PFSK-1 (cell line): ENCODE measurements at regions not wholly inside any gene's neighbourhood (a gene's known extent, or its start where the extent isn't known, plus 50 kb on each side); places are given as distances from the start of the nearest gene placed in this dataset.

ENCODE experiments used
- FOXP2 ChIP-seq: optimal IDR thresholded peaks from 2 replicates; pipeline ENCODE3; 2011; ENCODE audit warnings: borderline replicate concordance, control low read depth, inconsistent platforms; ENCODE audit not compliant: insufficient read depth; ENCODE audit errors: extremely low read length, extremely low read depth
- POLR2AphosphoS5 ChIP-seq: IDR thresholded peaks from 2 replicates; pipeline ENCODE4 v1.6.1; 2012; ENCODE audit warnings: low read depth, mild to moderate bottlenecking, control low read depth, low read length, moderate library complexity
- SIN3A ChIP-seq: IDR thresholded peaks from 2 replicates; pipeline ENCODE4 v1.6.1; 2012; ENCODE audit warnings: mild to moderate bottlenecking, low read length, moderate library complexity, borderline replicate concordance; ENCODE audit not compliant: insufficient read depth
- TAF1 ChIP-seq: IDR thresholded peaks from 2 replicates; pipeline ENCODE4 v1.6.1; 2012; ENCODE audit warnings: low read length, control low read depth, borderline replicate concordance; ENCODE audit not compliant: insufficient read depth
- TF ChIP-seq, protein P1 (sequence below), 2 experiments: IDR thresholded peaks; 2 replicates each; pipeline versions ENCODE4 v1.6.1 to v1.8.0; 2011 to 2012; ENCODE audit warnings: low read depth in 2 of 2, low read length in 2 of 2, control low read depth in 1 of 2, inconsistent platforms in 1 of 2, mild to moderate bottlenecking in 1 of 2, moderate library complexity in 1 of 2; ENCODE audit not compliant: insufficient read depth in 1 of 2

DNA sequence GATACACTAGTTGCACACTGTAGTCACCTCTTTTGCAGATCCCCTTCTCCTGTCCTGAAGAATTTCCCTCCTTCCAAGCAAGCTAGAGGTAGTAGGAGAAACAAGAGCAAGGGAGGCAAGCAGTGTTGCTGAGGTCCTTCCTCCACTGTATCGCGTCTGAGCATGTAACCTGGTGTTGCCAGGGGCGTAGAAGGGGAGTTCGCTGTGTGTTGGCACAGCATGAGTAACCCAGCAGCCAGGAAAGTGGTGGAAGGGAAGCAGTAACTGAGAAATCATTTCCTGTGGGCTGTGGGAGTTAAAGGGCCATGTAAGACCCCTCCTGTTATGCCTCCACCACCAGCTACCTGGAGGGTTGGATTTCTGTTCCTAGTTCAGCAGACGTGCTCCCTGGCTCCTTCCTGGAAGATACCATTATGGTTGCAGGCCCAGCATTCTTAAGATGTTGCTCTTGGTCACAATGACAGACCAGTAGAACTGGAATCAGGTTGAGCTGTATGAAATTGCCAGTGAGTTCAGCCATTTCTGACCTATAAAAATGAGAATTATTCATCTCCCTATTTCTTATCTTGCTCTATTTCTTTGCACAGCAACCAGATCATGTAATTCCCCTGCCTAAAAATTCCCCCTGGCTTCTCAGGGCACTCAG, 215.3 kb upstream of the TOPAZ1 start:
- TF ChIP-seq, protein P1, sequence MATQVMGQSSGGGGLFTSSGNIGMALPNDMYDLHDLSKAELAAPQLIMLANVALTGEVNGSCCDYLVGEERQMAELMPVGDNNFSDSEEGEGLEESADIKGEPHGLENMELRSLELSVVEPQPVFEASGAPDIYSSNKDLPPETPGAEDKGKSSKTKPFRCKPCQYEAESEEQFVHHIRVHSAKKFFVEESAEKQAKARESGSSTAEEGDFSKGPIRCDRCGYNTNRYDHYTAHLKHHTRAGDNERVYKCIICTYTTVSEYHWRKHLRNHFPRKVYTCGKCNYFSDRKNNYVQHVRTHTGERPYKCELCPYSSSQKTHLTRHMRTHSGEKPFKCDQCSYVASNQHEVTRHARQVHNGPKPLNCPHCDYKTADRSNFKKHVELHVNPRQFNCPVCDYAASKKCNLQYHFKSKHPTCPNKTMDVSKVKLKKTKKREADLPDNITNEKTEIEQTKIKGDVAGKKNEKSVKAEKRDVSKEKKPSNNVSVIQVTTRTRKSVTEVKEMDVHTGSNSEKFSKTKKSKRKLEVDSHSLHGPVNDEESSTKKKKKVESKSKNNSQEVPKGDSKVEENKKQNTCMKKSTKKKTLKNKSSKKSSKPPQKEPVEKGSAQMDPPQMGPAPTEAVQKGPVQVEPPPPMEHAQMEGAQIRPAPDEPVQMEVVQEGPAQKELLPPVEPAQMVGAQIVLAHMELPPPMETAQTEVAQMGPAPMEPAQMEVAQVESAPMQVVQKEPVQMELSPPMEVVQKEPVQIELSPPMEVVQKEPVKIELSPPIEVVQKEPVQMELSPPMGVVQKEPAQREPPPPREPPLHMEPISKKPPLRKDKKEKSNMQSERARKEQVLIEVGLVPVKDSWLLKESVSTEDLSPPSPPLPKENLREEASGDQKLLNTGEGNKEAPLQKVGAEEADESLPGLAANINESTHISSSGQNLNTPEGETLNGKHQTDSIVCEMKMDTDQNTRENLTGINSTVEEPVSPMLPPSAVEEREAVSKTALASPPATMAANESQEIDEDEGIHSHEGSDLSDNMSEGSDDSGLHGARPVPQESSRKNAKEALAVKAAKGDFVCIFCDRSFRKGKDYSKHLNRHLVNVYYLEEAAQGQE (IDR thresholded peaks at IDR 0.05; ENCODE audit: insufficient read depth in 1 of 2, low read depth in 2 of 2, low read length in 2 of 2), result no peak
- TF ChIP-seq FOXP2 (no peak), POLR2AphosphoS5 (no peak), SIN3A (no peak), TAF1 (no peak)

DNA sequence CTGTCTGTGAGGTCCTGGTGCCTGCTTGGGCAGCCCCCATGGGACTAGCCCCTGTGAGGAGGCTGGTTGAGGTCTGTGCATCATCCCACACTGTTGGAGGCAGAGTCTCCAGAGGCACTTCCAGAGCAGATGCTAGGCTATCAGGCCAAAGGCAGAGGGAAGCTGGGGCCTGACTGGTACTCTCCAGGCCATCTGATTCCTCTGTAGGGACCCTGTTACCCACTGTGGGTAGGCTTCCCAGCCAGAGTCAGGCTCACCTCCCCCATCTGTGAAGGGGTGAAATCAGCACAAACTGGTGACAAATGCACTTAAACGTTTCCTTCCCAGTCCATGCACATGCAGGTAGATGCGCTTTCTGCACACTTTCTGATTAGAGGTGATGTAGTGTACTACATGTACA, 212.6 kb upstream of the TOPAZ1 start:
- TF ChIP-seq FOXP2, result no peak
- TF ChIP-seq SIN3A, result no peak
- TF ChIP-seq TAF1, result no peak
- TF ChIP-seq, protein P1 (IDR thresholded peaks at IDR 0.05; ENCODE audit: insufficient read depth in 1 of 2, low read depth in 2 of 2, low read length in 2 of 2), result no peak
- no peak for TF ChIP-seq POLR2AphosphoS5

- TF ChIP-seq, protein P1 (IDR thresholded peaks at IDR 0.05; ENCODE audit: insufficient read depth in 1 of 2, low read depth in 2 of 2, low read length in 2 of 2), result no peak
- TF ChIP-seq FOXP2 (no peak), SIN3A (no peak), TAF1 (no peak), POLR2AphosphoS5 (no peak)
Observed at GRCh38 chr3:44030285-44030684, 211.4 kb upstream of the TOPAZ1 start.

DNA sequence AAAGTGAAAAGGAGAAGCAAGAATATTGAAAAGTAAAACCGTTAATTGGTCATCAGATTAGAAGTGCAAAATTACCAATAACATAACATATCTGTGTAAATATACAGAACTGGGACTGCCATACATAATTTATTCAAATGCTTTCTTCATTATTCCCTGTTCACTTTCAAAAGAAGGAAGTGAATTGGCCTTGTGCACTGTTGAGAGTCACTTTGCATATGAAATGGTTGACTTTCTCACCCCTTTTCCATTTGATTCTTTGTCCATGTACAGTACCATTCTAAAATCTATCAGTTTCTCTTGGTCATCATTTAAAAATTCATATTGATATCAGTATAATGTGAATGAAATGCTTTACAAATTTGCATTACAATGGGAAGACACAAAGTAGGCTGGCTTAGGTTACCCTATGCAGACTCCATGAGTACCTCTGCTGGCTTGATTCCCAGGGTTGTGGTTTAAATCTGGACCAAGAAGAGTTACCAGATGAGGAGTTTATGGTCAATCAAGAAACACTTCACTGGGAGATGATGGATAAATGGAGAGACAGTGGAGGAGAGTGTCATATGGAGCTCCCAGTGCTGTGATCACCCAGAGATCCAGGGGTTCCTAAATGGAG, 210.9 kb upstream of the TOPAZ1 start:
- no peak for TF ChIP-seq FOXP2

DNA sequence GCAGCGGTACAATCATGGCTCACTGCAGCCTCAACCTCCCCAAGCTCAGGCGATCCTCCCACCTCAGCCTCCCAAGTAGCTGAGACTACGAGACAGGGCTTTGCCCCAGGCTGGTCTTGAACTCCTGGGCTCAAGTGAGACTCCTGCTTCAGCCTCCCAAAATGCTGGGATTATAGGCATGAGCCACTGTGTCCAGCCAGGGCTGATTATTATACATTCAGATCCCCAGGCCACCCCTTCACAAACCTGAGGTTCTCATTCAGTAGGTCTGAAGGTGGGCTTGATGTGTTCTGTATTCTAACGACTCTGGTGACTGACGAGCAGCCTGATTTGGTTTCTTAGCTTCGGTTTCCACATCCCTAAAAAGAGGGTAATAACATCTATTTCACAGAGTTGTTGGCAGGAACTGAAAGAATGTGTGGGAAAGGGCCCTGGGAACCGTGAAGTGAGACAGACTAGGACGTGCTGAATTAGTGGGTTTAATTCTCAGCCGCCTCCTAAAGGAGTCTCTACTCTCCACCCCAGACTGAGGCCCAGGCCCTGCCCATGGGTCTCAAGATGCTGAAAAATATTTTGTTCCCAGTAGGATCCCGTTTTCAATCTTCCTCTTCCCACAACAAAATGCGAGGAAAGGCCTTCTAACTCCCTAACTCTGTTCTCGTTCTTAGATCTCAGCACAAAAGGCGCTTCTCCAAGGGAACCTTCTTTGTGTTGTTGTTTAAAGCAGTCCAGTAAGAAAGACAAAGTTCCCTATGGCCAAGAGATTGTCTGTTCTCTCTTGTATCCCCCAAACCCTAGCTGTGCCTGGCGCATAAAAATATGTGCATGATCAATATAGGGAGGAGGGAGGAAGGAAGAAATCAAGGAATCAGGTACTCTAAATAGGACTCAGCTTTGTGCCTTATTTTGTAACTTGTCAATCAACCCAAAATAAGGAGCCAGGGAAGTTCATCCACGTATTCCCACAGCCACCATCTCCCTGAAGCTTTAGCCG, 210.0 kb upstream of the TOPAZ1 start:
- TF ChIP-seq SIN3A, result no peak
- no peak for TF ChIP-seq POLR2AphosphoS5

DNA sequence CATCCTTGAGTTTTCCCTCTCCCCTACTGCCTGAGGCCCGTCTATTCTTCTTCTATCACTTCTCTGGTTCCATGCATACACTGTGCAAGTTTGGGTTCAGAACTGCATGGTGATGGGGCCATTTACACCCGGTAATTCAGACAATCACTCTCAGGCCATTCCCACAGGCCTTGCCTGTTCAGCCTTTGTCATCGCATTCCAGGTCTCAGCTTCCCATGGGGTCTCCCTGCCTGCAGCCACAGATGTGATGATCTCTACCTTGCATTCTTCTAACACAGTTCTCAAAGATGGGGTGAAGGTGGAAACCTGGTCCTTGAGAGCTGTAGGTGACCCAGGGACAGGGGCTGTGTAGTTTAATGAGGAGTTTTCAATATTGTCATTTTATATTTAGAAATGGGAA, 209.2 kb upstream of the TOPAZ1 start:
- TF ChIP-seq, protein P1 (IDR thresholded peaks at IDR 0.05; ENCODE audit: insufficient read depth in 1 of 2, low read depth in 2 of 2, low read length in 2 of 2), result no peak
- TF ChIP-seq FOXP2 (no peak), POLR2AphosphoS5 (no peak), SIN3A (no peak), TAF1 (no peak)
